Ovary (tissue), 3 donors: ENCODE measurements at regions not wholly inside any gene's neighbourhood (a gene's known extent, or its start where the extent isn't known, plus 50 kb on each side); places are given as distances from the start of the nearest gene placed in this dataset.

Source experiments
- CTCF ChIP-seq, 3 donors: fragments of 450-650 bp in 2 of 3; fragments of 200-600 bp in 1 of 3; IDR thresholded peaks; one replicate each; pipeline versions ENCODE4 v1.5.1 to v1.8.0; 2016 to 2022; ENCODE audit warnings: antibody characterized with exemption in 3 of 3, mild to moderate bottlenecking in 1 of 3
- EP300 ChIP-seq: sonication (generic); formaldehyde crosslinking; IDR thresholded peaks from one replicate; pipeline ENCODE4 v1.6.1; 2017; ENCODE audit warnings: antibody characterized with exemption
- donor health status: DM: no; HTN: no; CAD: no.

- TF ChIP-seq EP300: no peak
- no peak for TF ChIP-seq CTCF (IDR thresholded peaks at IDR 0.05)
Observed at GRCh38 chr11:24091594-24091993, 405.3 kb upstream of the LUZP2 start.
